ENCODE measurements at regions not wholly inside any gene's neighbourhood (a gene's known extent, or its start where the extent isn't known, plus 50 kb on each side); places are given as distances from the start of the nearest gene placed in this dataset.

DNA sequence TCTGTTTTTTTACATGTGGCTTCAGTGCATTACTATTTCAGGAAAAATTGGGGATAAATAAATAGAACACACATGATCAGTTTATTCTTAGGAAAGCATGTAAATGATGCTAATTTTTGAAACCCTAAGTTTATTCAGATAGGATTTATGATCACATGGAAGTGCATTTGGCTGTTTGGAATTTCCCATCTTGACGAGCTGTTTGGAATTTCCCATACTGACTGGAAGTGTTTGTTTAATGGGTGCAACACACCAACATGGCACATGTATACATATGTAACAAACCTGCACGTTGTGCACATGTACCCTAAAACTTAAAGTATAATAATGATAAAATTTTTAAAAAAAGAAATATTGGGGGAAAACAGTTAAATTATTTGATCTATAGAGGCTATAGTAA is 79.5 kb downstream of the COL6A6 start:
- Histone ChIP-seq H3K9me3 (no peaks in the 10 kb centered on the region), H3K4me1 (no peaks in the 10 kb centered on the region), H3K36me3 (no peaks in the 10 kb centered on the region), H3K27me3 (no peaks in the 10 kb centered on the region), H3K4me3 (no peak overlapping the region), H3K27ac (no peak overlapping the region)
- TF ChIP-seq CTCF (IDR thresholded peaks at IDR 0.05) (no peak), POLR2A (IDR thresholded peaks at IDR 0.05) (no peak)
- no peak for DNase-seq
- intact Hi-C loops (cut with DNase I): no loop called here
- 41% methylated on average over 2 of the region's 2 CpGs for WGBS (ENCODE audit: insufficient coverage, low coverage, low lambda C conversion rate, missing lambda C conversion rate)
- no peak for ATAC-seq

DNA sequence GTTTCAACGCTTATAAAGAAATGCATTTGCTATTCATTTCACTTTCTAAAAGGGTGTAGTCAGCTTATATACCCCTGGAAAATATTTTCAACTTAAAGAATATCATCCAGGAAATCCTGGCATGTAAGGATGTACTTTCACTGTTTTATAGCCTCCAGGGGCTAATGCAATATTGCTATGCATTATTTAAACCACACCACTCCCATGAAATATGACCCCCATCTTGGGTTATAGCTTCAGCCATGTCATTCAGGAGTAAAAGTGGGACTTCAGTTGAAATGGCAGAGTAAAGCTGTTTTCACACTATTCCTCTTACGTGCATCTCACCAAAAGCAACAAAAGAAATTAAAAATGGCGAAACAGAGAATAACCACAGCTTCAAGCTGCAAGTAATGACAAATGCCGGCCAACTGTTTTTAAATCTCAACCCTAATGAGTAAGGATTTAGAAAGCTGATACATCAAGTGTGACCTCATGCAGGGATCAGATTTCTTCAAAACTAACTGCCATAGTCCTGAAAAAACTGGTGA is 84.5 kb downstream of the COL6A6 start:
- Histone ChIP-seq H3K9me3 (no peaks in the 10 kb centered on the region), H3K36me3 (no peaks in the 10 kb centered on the region), H3K4me3 (no peak overlapping the region), H3K27me3 (no peaks in the 10 kb centered on the region), H3K27ac (no peak overlapping the region), H3K4me1 (no peaks in the 10 kb centered on the region)
- DNase-seq (no peak), ATAC-seq (no peak)
- intact Hi-C loops (cut with DNase I): no loop called here
- WGBS (ENCODE audit: insufficient coverage, low coverage, low lambda C conversion rate, missing lambda C conversion rate): 64% methylated on average over 4 of the region's 4 CpGs
- TF ChIP-seq CTCF (IDR thresholded peaks at IDR 0.05) (no peak), POLR2A (IDR thresholded peaks at IDR 0.05) (no peak)

DNA sequence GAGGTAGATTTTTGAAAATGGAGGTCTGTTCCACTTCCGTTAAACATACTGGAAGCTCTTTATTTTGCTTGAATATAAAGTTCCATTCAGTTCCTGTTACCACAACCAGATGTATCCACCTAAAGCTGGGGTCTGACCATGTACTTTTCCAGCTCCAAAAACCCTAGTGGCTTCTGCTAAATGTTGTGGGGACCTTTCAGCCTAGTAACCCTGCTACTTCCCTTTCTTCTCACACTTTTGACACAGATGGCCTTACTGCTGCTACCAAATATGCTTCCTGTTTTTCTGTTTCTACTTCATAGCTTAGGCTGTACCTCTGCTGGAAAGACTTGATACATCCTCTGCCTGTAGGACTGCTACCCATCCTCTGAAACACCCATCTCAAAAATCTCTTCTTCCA is 87.8 kb downstream of the COL6A6 start:
- intact Hi-C loops (cut with DNase I): no loop called here
- Histone ChIP-seq H3K27ac (no peak overlapping the region), H3K4me3 (no peak overlapping the region), H3K9me3 (no peaks in the 10 kb centered on the region), H3K36me3 (no peaks in the 10 kb centered on the region), H3K4me1 (no peaks in the 10 kb centered on the region), H3K27me3 (no peaks in the 10 kb centered on the region)
- WGBS (ENCODE audit: insufficient coverage, low coverage, low lambda C conversion rate, missing lambda C conversion rate): 80% methylated on average over 1 of the region's 1 CpG
- no peak for DNase-seq
- ATAC-seq: no peak
- TF ChIP-seq CTCF (IDR thresholded peaks at IDR 0.05): no peak
- TF ChIP-seq POLR2A (IDR thresholded peaks at IDR 0.05): no peak

GRCh38 chr3:130606336-130606735 is 89.4 kb downstream of the COL6A6 start:
- Histone ChIP-seq H3K4me1 (no peaks in the 10 kb centered on the region), H3K9me3 (no peaks in the 10 kb centered on the region), H3K27me3 (no peaks in the 10 kb centered on the region), H3K4me3 (no peak overlapping the region), H3K27ac (no peak overlapping the region), H3K36me3 (no peaks in the 10 kb centered on the region)
- intact Hi-C loops (cut with DNase I): no loop called here
- TF ChIP-seq POLR2A (IDR thresholded peaks at IDR 0.05): no peak
- no peak for TF ChIP-seq CTCF (IDR thresholded peaks at IDR 0.05)
- ATAC-seq: no peak
- DNase-seq: no peak

DNA sequence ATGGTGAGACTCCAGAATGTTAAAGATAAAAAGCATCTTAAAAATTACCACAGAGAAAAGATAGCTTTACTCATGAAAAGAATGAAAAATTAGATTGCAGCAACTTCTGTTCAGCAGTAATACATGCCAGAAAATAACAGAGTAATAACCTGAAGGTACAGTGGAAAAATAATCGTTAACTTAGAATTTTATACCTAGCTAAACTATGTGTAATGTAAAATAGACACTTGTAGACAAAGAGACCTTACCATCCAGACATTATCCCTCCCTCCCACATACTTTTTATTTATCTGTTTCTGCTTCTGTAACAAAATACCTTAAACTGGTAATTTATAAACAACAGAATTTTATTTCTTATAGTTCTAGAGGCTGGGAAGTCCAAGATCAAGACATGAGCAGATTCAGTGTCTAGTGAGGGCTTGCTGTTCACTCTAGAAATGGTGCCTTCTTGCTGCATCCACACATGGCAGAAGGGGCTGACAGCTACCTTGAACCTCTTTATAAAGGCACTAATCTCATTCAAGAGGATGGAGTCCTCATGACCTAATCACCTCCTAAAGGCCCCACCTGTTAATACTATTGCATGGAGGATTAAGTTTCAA is 90.7 kb downstream of the COL6A6 start:
- Histone ChIP-seq H3K27ac (no peak overlapping the region), H3K4me3 (no peak overlapping the region), H3K9me3 (no peaks in the 10 kb centered on the region), H3K36me3 (no peaks in the 10 kb centered on the region), H3K4me1 (no peaks in the 10 kb centered on the region), H3K27me3 (no peaks in the 10 kb centered on the region)
- 69% methylated on average over 1 of the region's 1 CpG for WGBS (ENCODE audit: insufficient coverage, low coverage, low lambda C conversion rate, missing lambda C conversion rate)
- intact Hi-C loops (cut with DNase I): no loop called here
- TF ChIP-seq POLR2A (IDR thresholded peaks at IDR 0.05): no peak
- TF ChIP-seq CTCF (IDR thresholded peaks at IDR 0.05): no peak
- DNase-seq (no peak), ATAC-seq (no peak)
